Ovary (tissue), 7 donors: ENCODE measurements at regions not wholly inside any gene's neighbourhood (a gene's known extent, or its start where the extent isn't known, plus 50 kb on each side); places are given as distances from the start of the nearest gene placed in this dataset.

Experiments
- DNase-seq, 5 donors: peaks; one replicate each; pipeline ENCODE4 v3.0.0-alpha.2; 2019 to 2020
- H3K27ac ChIP-seq, 2 donors: fragments of 200-600 bp; one replicate each; pipeline versions ENCODE4 v1.5.1 to v1.8.0; 2019 to 2022
- H3K27me3 ChIP-seq: fragments of 200-600 bp; one replicate; pipeline ENCODE4 v1.8.0; 2022
- H3K36me3 ChIP-seq: fragments of 200-600 bp; sonication (generic); one replicate; pipeline ENCODE4 v1.5.1; 2019
- H3K4me1 ChIP-seq: one replicate; pipeline ENCODE4 v1.8.1; 2013; ENCODE audit warnings: mild to moderate bottlenecking, moderate library complexity; ENCODE audit not compliant: insufficient read depth
- H3K4me3 ChIP-seq: fragments of 200-600 bp; sonication (generic); one replicate; pipeline ENCODE4 v1.5.1; 2017
- H3K9me3 ChIP-seq, 2 donors: fragments of 200-600 bp in 1 of 2; sonication (generic) in 1 of 2; one replicate each; pipeline versions ENCODE4 v1.5.1 to v1.8.1; 2013 to 2019; ENCODE audit warnings: mild to moderate bottlenecking in 1 of 2, moderate library complexity in 1 of 2
- EP300 ChIP-seq: sonication (generic); formaldehyde crosslinking; IDR thresholded peaks from one replicate; pipeline ENCODE4 v1.6.1; 2017; ENCODE audit warnings: antibody characterized with exemption
- POLR2A ChIP-seq: fragments of 450-650 bp; IDR thresholded peaks from one replicate; pipeline ENCODE4 v1.6.1; 2017; ENCODE audit warnings: antibody characterized with exemption, mild to moderate bottlenecking, moderate library complexity
- WGBS, 3 donors: extraction: QIAGEN DNeasy Blood & Tissue Kit in 1 of 3; methylation state at CpG; one replicate each; pipeline versions ENCODE4 v1.1.5 to v1.1.7; 2013 to 2017; 5-methylcytosine and 5-hydroxymethylcytosine counted together
- intact Hi-C, 4 donors: fragments of 100-400 bp; cut with DNase I; formaldehyde crosslinking; loops; one replicate each; pipeline versions ENCODE4 v1.11.0 to v1.15.1; 2022 to 2023
- TF ChIP-seq, protein P1 (sequence below), 3 donors: fragments of 450-650 bp in 2 of 3; fragments of 200-600 bp in 1 of 3; IDR thresholded peaks; one replicate each; pipeline versions ENCODE4 v1.5.1 to v1.8.0; 2016 to 2022; ENCODE audit warnings: antibody characterized with exemption in 3 of 3, mild to moderate bottlenecking in 1 of 3
- donor health status: DM: no; HTN: no; CAD: no; lungs with moderate emphysema.
- donor health status: DM: no; HTN: no; CAD: no.
- donor health status: Bipolar disorder and iron deficiency.
- donor health status: DM: no; HTN: no; CAD: no.
- donor health status: DM: yes; HTN: yes; CAD: no.

GRCh38 chr1:198893763-198894444 is 255.1 kb downstream of the PTPRC start:
- Histone ChIP-seq H3K27ac (no peak overlapping the region), H3K4me1 (peaks cover 2% of the 10 kb centered on the region), H3K27me3 (no peaks in the 10 kb centered on the region), H3K4me3 (no peak overlapping the region), H3K9me3 (no peaks in the 10 kb centered on the region), H3K36me3 (no peaks in the 10 kb centered on the region)
- intact Hi-C loops, result no loop called here
- TF ChIP-seq POLR2A (no peak), EP300 (no peak)
- TF ChIP-seq, protein P1, sequence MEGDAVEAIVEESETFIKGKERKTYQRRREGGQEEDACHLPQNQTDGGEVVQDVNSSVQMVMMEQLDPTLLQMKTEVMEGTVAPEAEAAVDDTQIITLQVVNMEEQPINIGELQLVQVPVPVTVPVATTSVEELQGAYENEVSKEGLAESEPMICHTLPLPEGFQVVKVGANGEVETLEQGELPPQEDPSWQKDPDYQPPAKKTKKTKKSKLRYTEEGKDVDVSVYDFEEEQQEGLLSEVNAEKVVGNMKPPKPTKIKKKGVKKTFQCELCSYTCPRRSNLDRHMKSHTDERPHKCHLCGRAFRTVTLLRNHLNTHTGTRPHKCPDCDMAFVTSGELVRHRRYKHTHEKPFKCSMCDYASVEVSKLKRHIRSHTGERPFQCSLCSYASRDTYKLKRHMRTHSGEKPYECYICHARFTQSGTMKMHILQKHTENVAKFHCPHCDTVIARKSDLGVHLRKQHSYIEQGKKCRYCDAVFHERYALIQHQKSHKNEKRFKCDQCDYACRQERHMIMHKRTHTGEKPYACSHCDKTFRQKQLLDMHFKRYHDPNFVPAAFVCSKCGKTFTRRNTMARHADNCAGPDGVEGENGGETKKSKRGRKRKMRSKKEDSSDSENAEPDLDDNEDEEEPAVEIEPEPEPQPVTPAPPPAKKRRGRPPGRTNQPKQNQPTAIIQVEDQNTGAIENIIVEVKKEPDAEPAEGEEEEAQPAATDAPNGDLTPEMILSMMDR (IDR thresholded peaks at IDR 0.05), result no peak
- DNase-seq, result no peak
- 78 to 87% (median 83%) methylated on average over 4 of the region's 4 CpGs for WGBS, 3 donors

GRCh38 chr1:198901266-198901665 is 262.4 kb downstream of the PTPRC start:
- 73 to 92% (median 78%) methylated on average over 3 of the region's 3 CpGs for WGBS, 3 donors
- intact Hi-C loops, result no loop called here
- DNase-seq, result no peak
- no peaks in the 10 kb centered on the region for H3K36me3 ChIP-seq
- H3K27ac ChIP-seq, result no peak overlapping the region
- H3K27me3 ChIP-seq, result no peaks in the 10 kb centered on the region
- no peaks in the 10 kb centered on the region for H3K4me1 ChIP-seq
- H3K9me3 ChIP-seq, result no peaks in the 10 kb centered on the region
- TF ChIP-seq, protein P1 (IDR thresholded peaks at IDR 0.05), result no peak
- TF ChIP-seq EP300, result no peak
- TF ChIP-seq POLR2A, result no peak
- H3K4me3 ChIP-seq, result no peak overlapping the region

DNA sequence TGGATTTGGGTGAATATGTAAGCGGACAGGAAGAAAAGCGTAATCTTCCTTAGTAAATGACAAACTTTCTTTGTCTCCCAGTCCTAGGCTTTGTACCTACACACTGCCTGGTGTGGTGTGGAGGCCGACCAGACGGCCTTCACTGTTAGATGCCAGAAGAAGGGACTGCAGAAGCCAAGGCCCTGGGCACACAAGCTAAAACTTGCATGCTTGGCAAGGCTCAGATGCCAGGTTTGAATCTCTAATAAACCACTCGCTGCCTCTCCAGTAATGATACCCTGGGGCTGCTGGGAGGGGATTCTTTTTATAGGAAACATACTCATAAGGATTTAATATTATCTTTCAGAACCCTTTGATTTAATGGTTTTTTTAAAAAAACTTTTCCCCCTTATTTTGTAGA is 263.8 kb downstream of the PTPRC start:
- 93 to 94% (median 94%) methylated on average over 5 of the region's 5 CpGs for WGBS, 3 donors
- no peak for DNase-seq
- H3K36me3 ChIP-seq, result no peaks in the 10 kb centered on the region
- intact Hi-C loops, result no loop called here
- H3K27ac ChIP-seq, result no peak overlapping the region
- no peaks in the 10 kb centered on the region for H3K9me3 ChIP-seq
- no peak overlapping the region for H3K4me3 ChIP-seq
- no peaks in the 10 kb centered on the region for H3K27me3 ChIP-seq
- no peaks in the 10 kb centered on the region for H3K4me1 ChIP-seq
- TF ChIP-seq EP300 (no peak), POLR2A (no peak)
- TF ChIP-seq, protein P1 (IDR thresholded peaks at IDR 0.05), result no peak

DNA sequence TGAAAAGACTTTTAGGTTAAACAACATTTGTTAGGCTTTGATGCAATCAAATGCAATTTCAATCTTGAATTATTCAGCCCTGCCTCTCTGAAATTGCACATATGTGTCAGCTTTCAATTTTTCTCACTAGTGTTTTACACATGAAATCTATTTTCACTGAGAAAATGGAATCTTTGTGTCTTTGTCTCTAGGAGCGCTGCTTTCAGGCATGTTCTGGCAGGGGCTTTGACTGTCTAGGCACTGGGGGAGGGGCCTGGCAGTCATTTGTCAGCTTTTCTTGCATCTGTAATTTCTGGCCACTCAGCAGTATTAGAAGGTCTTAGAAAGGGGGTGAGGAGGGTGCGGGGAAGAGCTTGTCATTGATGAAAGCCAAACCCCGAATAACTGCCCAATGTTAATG is 264.4 kb downstream of the PTPRC start:
- Histone ChIP-seq H3K9me3 (no peaks in the 10 kb centered on the region), H3K36me3 (no peaks in the 10 kb centered on the region), H3K27me3 (no peaks in the 10 kb centered on the region), H3K4me1 (no peaks in the 10 kb centered on the region), H3K4me3 (no peak overlapping the region), H3K27ac (no peak overlapping the region)
- 79 to 84% (median 81%) methylated on average over 3 of the region's 3 CpGs for WGBS, 3 donors
- DNase-seq, result no peak
- intact Hi-C loops, result no loop called here
- TF ChIP-seq EP300 (no peak), POLR2A (no peak)
- TF ChIP-seq, protein P1 (IDR thresholded peaks at IDR 0.05), result no peak
